OCI-LY3 (cell line): ENCODE measurements at regions not wholly inside any gene's neighbourhood (a gene's known extent, or its start where the extent isn't known, plus 50 kb on each side); places are given as distances from the start of the nearest gene placed in this dataset.

ENCODE experiments used
- H2AFZ ChIP-seq: fragments of 200-600, 300-600 bp; shearing (Covaris generic); 2 replicates; pipeline ENCODE4 v1.6.0; 2014; ENCODE audit warnings: antibody characterized with exemption, low read depth, low read length
- H3K27ac ChIP-seq: fragments of 200-600, 300-600 bp; sonication (generic); 2 replicates; pipeline ENCODE4 v1.5.1; 2014; ENCODE audit warnings: mild to moderate bottlenecking, low read length, moderate library complexity, mixed read lengths
- H3K27me3 ChIP-seq: fragments of 200-600, 300-600 bp; sonication (generic); 2 replicates; pipeline ENCODE4 v1.6.1; 2014; ENCODE audit warnings: low read depth, low read length, mixed read lengths
- H3K36me3 ChIP-seq: fragments of 200-600, 300-600 bp; sonication (generic); replicated peaks from 2 replicates; pipeline ENCODE3; 2014; ENCODE audit warnings: low read depth, low read length, mixed read lengths
- H3K4me1 ChIP-seq: fragments of 300-600, 200-600 bp; sonication (generic); 2 replicates; pipeline ENCODE4 v1.6.1; 2014; ENCODE audit warnings: low read length, mixed read lengths
- H3K4me2 ChIP-seq: fragments of 200-600, 300-600 bp; sonication (generic); 2 replicates; pipeline ENCODE4 v1.6.1; 2014; ENCODE audit warnings: low read length, mixed read lengths
- H3K4me3 ChIP-seq: fragments of 300-600, 200-600 bp; sonication (generic); 2 replicates; pipeline ENCODE4 v1.5.1; 2014; ENCODE audit warnings: antibody characterized with exemption, mild to moderate bottlenecking, low read length, moderate library complexity
- H3K79me2 ChIP-seq: fragments of 300-600, 200-600 bp; shearing (Covaris generic); 2 replicates; pipeline ENCODE4 v1.6.1; 2014; ENCODE audit warnings: mild to moderate bottlenecking, low read length, mixed read lengths
- H3K9ac ChIP-seq: fragments of 300-600, 200-600 bp; shearing (Covaris generic); 2 replicates; pipeline ENCODE4 v1.6.0; 2014; ENCODE audit warnings: mild to moderate bottlenecking, low read length, moderate library complexity
- H3K9me3 ChIP-seq: fragments of 200-600, 300-600 bp; shearing (Covaris generic); 2 replicates; pipeline ENCODE4 v1.6.1; 2014; ENCODE audit warnings: low read length, mixed read lengths; ENCODE audit not compliant: insufficient read depth
- H4K20me1 ChIP-seq: fragments of 200-600, 300-600 bp; sonication (generic); 2 replicates; pipeline ENCODE4 v1.6.1; 2016; ENCODE audit warnings: low read length, mixed read lengths; ENCODE audit not compliant: insufficient read depth
- CTCF ChIP-seq: fragments of 200-600, 300-600 bp; sonication (generic); IDR thresholded peaks from 2 replicates; pipeline ENCODE4 v1.5.1; 2014; ENCODE audit warnings: antibody characterized with exemption, low read length, low read depth
- EZH2phosphoT487 ChIP-seq: fragments of 200-600 bp; shearing (Covaris generic); IDR thresholded peaks from 2 replicates; pipeline ENCODE4 v1.6.1; 2018; ENCODE audit warnings: antibody characterized with exemption, mixed run types, low read depth

GRCh38 chr3:157754451-157754850 lies 251.2 kb upstream of the VEPH1 start:
- H2AFZ ChIP-seq: no peak overlapping the region
- H4K20me1 ChIP-seq: no peaks in the 10 kb centered on the region
- no peak overlapping the region for H3K27ac ChIP-seq
- no peak for TF ChIP-seq CTCF
- TF ChIP-seq EZH2phosphoT487: no peak
- no peak overlapping the region for H3K4me3 ChIP-seq
- no peak overlapping the region for H3K9ac ChIP-seq
- no peak overlapping the region for H3K4me2 ChIP-seq
- H3K9me3 ChIP-seq: no peaks in the 10 kb centered on the region
- no peaks in the 10 kb centered on the region for H3K27me3 ChIP-seq
- no peaks in the 10 kb centered on the region for H3K4me1 ChIP-seq
- H3K36me3 ChIP-seq: no peaks in the 10 kb centered on the region
- H3K79me2 ChIP-seq: no peaks in the 10 kb centered on the region

GRCh38 chr3:157753787-157754136 lies 250.5 kb upstream of the VEPH1 start:
- H3K27ac ChIP-seq: no peak overlapping the region
- no peaks in the 10 kb centered on the region for H3K4me1 ChIP-seq
- H3K9ac ChIP-seq: no peak overlapping the region
- H3K27me3 ChIP-seq: no peaks in the 10 kb centered on the region
- H3K4me2 ChIP-seq: no peak overlapping the region
- H3K36me3 ChIP-seq: no peaks in the 10 kb centered on the region
- no peaks in the 10 kb centered on the region for H3K9me3 ChIP-seq
- no peak overlapping the region for H3K4me3 ChIP-seq
- no peaks in the 10 kb centered on the region for H3K79me2 ChIP-seq
- no peaks in the 10 kb centered on the region for H4K20me1 ChIP-seq
- TF ChIP-seq CTCF (no peak), EZH2phosphoT487 (no peak)
- no peak overlapping the region for H2AFZ ChIP-seq

GRCh38 chr3:157752956-157753786 lies 250.0 kb upstream of the VEPH1 start:
- Histone ChIP-seq H2AFZ (no peak overlapping the region), H3K27ac (no peak overlapping the region), H3K9ac (no peak overlapping the region), H3K79me2 (no peaks in the 10 kb centered on the region), H3K4me2 (no peak overlapping the region), H3K36me3 (no peaks in the 10 kb centered on the region), H3K4me1 (no peaks in the 10 kb centered on the region), H3K9me3 (no peaks in the 10 kb centered on the region), H3K27me3 (no peaks in the 10 kb centered on the region), H3K4me3 (no peak overlapping the region), H4K20me1 (no peaks in the 10 kb centered on the region)
- no peak for TF ChIP-seq CTCF
- TF ChIP-seq EZH2phosphoT487: no peak

- Histone ChIP-seq H3K36me3 (no peaks in the 10 kb centered on the region), H3K4me2 (no peak overlapping the region), H3K9ac (no peak overlapping the region), H3K9me3 (no peaks in the 10 kb centered on the region), H3K79me2 (no peaks in the 10 kb centered on the region), H2AFZ (no peak overlapping the region), H4K20me1 (no peaks in the 10 kb centered on the region), H3K4me1 (no peaks in the 10 kb centered on the region), H3K4me3 (no peak overlapping the region), H3K27ac (no peak overlapping the region), H3K27me3 (no peaks in the 10 kb centered on the region)
- TF ChIP-seq CTCF: no peak
These were observed 249.3 kb upstream of the VEPH1 start for GRCh38 chr3:157752554-157752953.
